IMR-90 (cell line): ENCODE measurements at regions not wholly inside any gene's neighbourhood (a gene's known extent, or its start where the extent isn't known, plus 50 kb on each side); places are given as distances from the start of the nearest gene placed in this dataset.

Source experiments
- ATAC-seq: fragments of 200-7000 bp; cut with Tn5 transposase; 2 replicates; pipeline ENCODE4 v1.9.1; 2020; ENCODE audit warnings: low read depth, mild to moderate bottlenecking, moderate library complexity
- BruUV-seq: library from RNA; stranded (reverse); fragments of 400-500 nt; replicated peaks from 2 replicates; lab custom pipeline; 2021; lab: Mats Ljungman, UMichigan
- CTCF ChIA-PET: fragments of 300-600 bp; formaldehyde crosslinking; extraction: SDS; loops from one replicate; lab custom pipeline; 2021; ENCODE audit warnings: antibody characterized with exemption; lab: Yijun Ruan, JAX
- POLR2A ChIA-PET: fragments of 300-600 bp; sonication (Branson Sonifier 250); formaldehyde crosslinking; loops from one replicate; lab custom pipeline; 2022; ENCODE audit warnings: antibody characterized with exemption; ENCODE audit not compliant: unreplicated experiment; lab: Charles Lee
- DNase-seq: peaks from one replicate; pipeline ENCODE4 v3.0.0; 2013
- H2AFZ ChIP-seq: replicated peaks from 2 replicates; pipeline ENCODE3; 2013; ENCODE audit warnings: low read length, mild to moderate bottlenecking; ENCODE audit not compliant: poor library complexity
- H2AK5ac ChIP-seq: 2 replicates; pipeline ENCODE4 v1.6.1; 2013; ENCODE audit warnings: low read depth, low read length, inconsistent platforms
- H2AK9ac ChIP-seq: replicated peaks from 2 replicates; pipeline ENCODE3; 2013; ENCODE audit warnings: mild to moderate bottlenecking, low read depth, low read length, moderate library complexity; ENCODE audit not compliant: poor library complexity
- H2BK120ac ChIP-seq: 2 replicates; pipeline ENCODE4 v1.6.1; 2013; ENCODE audit warnings: low read depth, low read length, inconsistent platforms
- H2BK15ac ChIP-seq: 3 replicates; pipeline ENCODE4 v1.6.1; 2013; ENCODE audit warnings: low read depth, low read length, inconsistent platforms
- H2BK20ac ChIP-seq: 2 replicates; pipeline ENCODE4 v1.6.1; 2013; ENCODE audit warnings: low read depth, mild to moderate bottlenecking, inconsistent platforms, low read length, moderate library complexity
- H2BK5ac ChIP-seq: 2 replicates; pipeline ENCODE4 v1.6.1; 2013; ENCODE audit warnings: mild to moderate bottlenecking, low read depth, low read length, inconsistent platforms; ENCODE audit not compliant: poor library complexity, severe bottlenecking
- H3K14ac ChIP-seq: replicated peaks from 2 replicates; pipeline ENCODE4 v1.6.1; 2013; ENCODE audit warnings: low read depth, low read length, inconsistent platforms
- H3K18ac ChIP-seq: 2 replicates; pipeline ENCODE4 v1.6.1; 2013; ENCODE audit warnings: low read depth, low read length, control low read depth
- H3K23ac ChIP-seq: 2 replicates; pipeline ENCODE4 v1.6.1; 2013; ENCODE audit warnings: low read depth, low read length, inconsistent platforms
- H3K27ac ChIP-seq: 2 replicates; pipeline ENCODE4 v1.5.1; 2013; ENCODE audit warnings: mild to moderate bottlenecking, control low read depth, low read length; ENCODE audit not compliant: insufficient read depth
- H3K27me3 ChIP-seq: 2 replicates; pipeline ENCODE4 v1.6.1; 2013; ENCODE audit warnings: low read length; ENCODE audit not compliant: control insufficient read depth, insufficient read depth
- H3K36me3 ChIP-seq: 2 replicates; pipeline ENCODE4 v1.6.1; 2013; ENCODE audit warnings: low read length, mixed read lengths; ENCODE audit not compliant: control insufficient read depth, insufficient read depth
- H3K4ac ChIP-seq: 2 replicates; pipeline ENCODE4 v1.6.1; 2013; ENCODE audit warnings: low read depth, low read length, inconsistent platforms
- H3K4me1 ChIP-seq: 2 replicates; pipeline ENCODE4 v1.6.1; 2013; ENCODE audit warnings: low read length, mixed read lengths; ENCODE audit not compliant: control insufficient read depth, insufficient read depth
- H3K4me2 ChIP-seq: 2 replicates; pipeline ENCODE4 v1.6.1; 2013; ENCODE audit warnings: low read depth, mild to moderate bottlenecking, control low read depth, low read length, moderate library complexity
- H3K4me3 ChIP-seq: 2 replicates; pipeline ENCODE4 v1.5.1; 2013; ENCODE audit warnings: low read depth, mild to moderate bottlenecking, control low read depth, low read length, moderate library complexity; ENCODE audit not compliant: insufficient read depth
- H3K56ac ChIP-seq: 2 replicates; pipeline ENCODE4 v1.6.1; 2013; ENCODE audit warnings: low read length, inconsistent platforms; ENCODE audit not compliant: insufficient read depth; ENCODE audit errors: extremely low read depth
- H3K79me1 ChIP-seq, 2 experiments: 2 replicates each; pipeline ENCODE4 v1.6.1; 2013; ENCODE audit warnings: low read length in 2 of 2, inconsistent platforms in 1 of 2, low read depth in 1 of 2
- H3K9ac ChIP-seq: 2 replicates; pipeline ENCODE4 v1.6.1; 2013; ENCODE audit warnings: low read depth, low read length, control low read depth
- H3K9me1 ChIP-seq: 2 replicates; pipeline ENCODE4 v1.6.1; 2013; ENCODE audit warnings: low read length, inconsistent platforms; ENCODE audit not compliant: insufficient read depth
- H3K9me3 ChIP-seq: 2 replicates; pipeline ENCODE4 v1.6.1; 2013; ENCODE audit warnings: low read length; ENCODE audit not compliant: control insufficient read depth, insufficient read depth
- H4K20me1 ChIP-seq: 2 replicates; pipeline ENCODE4 v1.6.1; 2013; ENCODE audit warnings: low read length, inconsistent platforms; ENCODE audit not compliant: insufficient read depth
- H4K5ac ChIP-seq: 2 replicates; pipeline ENCODE4 v1.6.1; 2013; ENCODE audit warnings: mild to moderate bottlenecking, low read depth, low read length, control low read depth
- H4K8ac ChIP-seq, 2 experiments: 2 replicates each; pipeline ENCODE4 v1.6.1; 2013; ENCODE audit warnings: low read depth in 2 of 2, low read length in 2 of 2, control low read depth in 1 of 2, inconsistent platforms in 1 of 2
- H4K91ac ChIP-seq: 2 replicates; pipeline ENCODE4 v1.6.1; 2013; ENCODE audit warnings: low read depth, low read length, inconsistent platforms; ENCODE audit not compliant: insufficient read depth
- BHLHE40 ChIP-seq: fragments of 150-350 bp; IDR thresholded peaks from 2 replicates; pipeline ENCODE4 v1.6.1; 2016; ENCODE audit warnings: mild to moderate bottlenecking, low read depth, low read length
- CHD1 ChIP-seq: IDR thresholded peaks from 2 replicates; pipeline ENCODE4 v1.6.1; 2012; ENCODE audit warnings: low read depth, low read length, improper control_type of control experiment
- FOS ChIP-seq: fragments of 150-350 bp; IDR thresholded peaks from 2 replicates; pipeline ENCODE4 v1.6.1; 2016; ENCODE audit warnings: low read depth, low read length
- MAFK ChIP-seq: IDR thresholded peaks from 2 replicates; pipeline ENCODE4 v1.6.1; 2012; ENCODE audit warnings: low read depth, low read length, improper control_type of control experiment
- MAZ ChIP-seq: IDR thresholded peaks from 2 replicates; pipeline ENCODE4 v1.6.1; 2012; ENCODE audit warnings: low read depth, mild to moderate bottlenecking, low read length, improper control_type of control experiment, moderate library complexity, borderline replicate concordance
- NFE2L2 ChIP-seq: fragments of 150-350 bp; IDR thresholded peaks from 2 replicates; pipeline ENCODE4 v1.6.1; 2016; ENCODE audit warnings: low read depth, mild to moderate bottlenecking, low read length
- RCOR1 ChIP-seq: IDR thresholded peaks from 2 replicates; pipeline ENCODE4 v1.6.1; 2012; ENCODE audit warnings: mild to moderate bottlenecking, low read length, improper control_type of control experiment; ENCODE audit not compliant: insufficient replicate concordance
- RFX5 ChIP-seq: IDR thresholded peaks from 2 replicates; pipeline ENCODE4 v1.8.0; 2012; ENCODE audit warnings: low read depth, mild to moderate bottlenecking, low read length, moderate library complexity
- USF2 ChIP-seq: fragments of 150-350 bp; IDR thresholded peaks from 2 replicates; pipeline ENCODE4 v1.6.1; 2017; ENCODE audit warnings: mild to moderate bottlenecking, antibody characterized with exemption, low read length, low read depth
- WGBS, 2 experiments: methylation state at CpG; one replicate each; pipeline versions ENCODE4 v1.1.5 to v1.1.7; 2013; ENCODE audit warnings: missing lambda C conversion rate in 2 of 2; ENCODE audit not compliant: insufficient read length in 1 of 2; ENCODE audit errors: extremely low coverage in 2 of 2; 5-methylcytosine and 5-hydroxymethylcytosine counted together
- dilution Hi-C: fragments of 300-500 bp; cut with HindIII; formaldehyde crosslinking; loops from one replicate; pipeline ENCODE4 v1.14.3; 2018; ENCODE audit warnings: low sequenced_read_pairs; ENCODE audit not compliant: unreplicated experiment
- in situ Hi-C: fragments of 300-500 bp; cut with MboI; formaldehyde crosslinking; loops from 3 replicates; pipeline ENCODE4 v1.14.3; 2019; ENCODE audit warnings: low sequenced_read_pairs, inconsistent platforms, mixed read lengths
- intact Hi-C: fragments of 100-400 bp; cut with micrococcal nuclease; formaldehyde crosslinking; loops from 2 replicates; pipeline ENCODE4 v1.10.0; 2022

GRCh38 chr5:168075387-168075786 lies 216.1 kb upstream of the WWC1 start:
- no peak overlapping the region for H2BK15ac ChIP-seq
- H3K9me1 ChIP-seq = no peaks in the 10 kb centered on the region
- no TSS peak for BruUV-seq
- in situ Hi-C loops (no loop called here), dilution Hi-C loops (no loop called here), intact Hi-C loops (no loop called here)
- H3K4me2 ChIP-seq = no peak overlapping the region
- no peaks in the 10 kb centered on the region for H3K9me3 ChIP-seq
- no peak overlapping the region for H2BK20ac ChIP-seq
- no CpG with 5 or more reads among the region's 3 CpGs for WGBS, 2 experiments
- no peak overlapping the region for H2AFZ ChIP-seq
- TF ChIP-seq BHLHE40 (no peak), MAFK (no peak), RFX5 (no peak), CHD1 (no peak), MAZ (no peak), FOS (no peak), NFE2L2 (no peak), RCOR1 (no peak), USF2 (no peak)
- H3K27ac ChIP-seq = no peak overlapping the region
- H2BK5ac ChIP-seq = no peak overlapping the region
- H3K4ac ChIP-seq = no peak overlapping the region
- H3K36me3 ChIP-seq = no peaks in the 10 kb centered on the region
- no peaks in the 10 kb centered on the region for H3K27me3 ChIP-seq
- no peak overlapping the region for H3K18ac ChIP-seq
- no peak overlapping the region for H4K5ac ChIP-seq
- H3K4me3 ChIP-seq = no peak overlapping the region
- no peak overlapping the region for H3K14ac ChIP-seq
- H4K91ac ChIP-seq = no peak overlapping the region
- ChIA-PET POLR2A (no interaction called here), CTCF (no interaction called here)
- H3K79me1 ChIP-seq = no peaks in the 10 kb centered on the region
- H2AK9ac ChIP-seq = no peak overlapping the region
- ATAC-seq (no peak), DNase-seq (no peak)
- H3K56ac ChIP-seq = no peak overlapping the region
- no peaks in the 10 kb centered on the region for H3K4me1 ChIP-seq
- H3K23ac ChIP-seq = no peak overlapping the region
- H4K8ac ChIP-seq = no peak overlapping the region
- H2AK5ac ChIP-seq = no peak overlapping the region
- H4K20me1 ChIP-seq = no peaks in the 10 kb centered on the region
- no peak overlapping the region for H2BK120ac ChIP-seq
- no peak overlapping the region for H3K9ac ChIP-seq
